ENCODE measurements at regions not wholly inside any gene's neighbourhood (a gene's known extent, or its start where the extent isn't known, plus 50 kb on each side); places are given as distances from the start of the nearest gene placed in this dataset.

DNA sequence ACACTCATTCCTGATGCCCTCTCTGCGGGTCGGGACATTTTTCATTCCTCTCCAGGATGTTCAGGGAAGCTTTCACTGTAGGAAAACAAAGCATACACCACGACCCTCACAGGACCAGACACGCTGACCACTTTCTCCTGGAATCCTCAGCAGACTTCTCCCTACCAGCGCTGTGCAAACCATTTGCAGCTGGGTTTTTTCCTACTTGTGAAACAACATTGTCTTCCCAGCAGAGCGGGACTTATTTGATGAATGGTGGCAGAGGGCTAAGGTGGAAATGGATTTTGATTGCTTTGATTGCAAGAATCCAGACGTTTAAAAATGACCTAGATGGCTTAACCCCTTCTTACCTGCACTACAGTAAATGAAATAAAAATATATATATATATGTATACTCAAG is 265.9 kb downstream of the TBC1D4 start:
- Histone ChIP-seq H3K36me3 (no peaks in the 10 kb centered on the region), H3K4me3 (ENCODE audit: low read depth in 1 of 2, low read length in 1 of 2) (no peak overlapping the region), H3K27ac (no peak overlapping the region), H3K4me1 (ENCODE audit: control insufficient read depth in 1 of 2, insufficient read depth in 1 of 2, low read depth in 1 of 2, low read length in 1 of 2) (peaks cover 0 to 2% of the 10 kb centered on the region in 2 experiments), H3K9me3 (no peaks in the 10 kb centered on the region), H3K27me3 (peaks cover 51% of the 10 kb centered on the region)
- TF ChIP-seq, protein P1, sequence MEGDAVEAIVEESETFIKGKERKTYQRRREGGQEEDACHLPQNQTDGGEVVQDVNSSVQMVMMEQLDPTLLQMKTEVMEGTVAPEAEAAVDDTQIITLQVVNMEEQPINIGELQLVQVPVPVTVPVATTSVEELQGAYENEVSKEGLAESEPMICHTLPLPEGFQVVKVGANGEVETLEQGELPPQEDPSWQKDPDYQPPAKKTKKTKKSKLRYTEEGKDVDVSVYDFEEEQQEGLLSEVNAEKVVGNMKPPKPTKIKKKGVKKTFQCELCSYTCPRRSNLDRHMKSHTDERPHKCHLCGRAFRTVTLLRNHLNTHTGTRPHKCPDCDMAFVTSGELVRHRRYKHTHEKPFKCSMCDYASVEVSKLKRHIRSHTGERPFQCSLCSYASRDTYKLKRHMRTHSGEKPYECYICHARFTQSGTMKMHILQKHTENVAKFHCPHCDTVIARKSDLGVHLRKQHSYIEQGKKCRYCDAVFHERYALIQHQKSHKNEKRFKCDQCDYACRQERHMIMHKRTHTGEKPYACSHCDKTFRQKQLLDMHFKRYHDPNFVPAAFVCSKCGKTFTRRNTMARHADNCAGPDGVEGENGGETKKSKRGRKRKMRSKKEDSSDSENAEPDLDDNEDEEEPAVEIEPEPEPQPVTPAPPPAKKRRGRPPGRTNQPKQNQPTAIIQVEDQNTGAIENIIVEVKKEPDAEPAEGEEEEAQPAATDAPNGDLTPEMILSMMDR (IDR thresholded peaks at IDR 0.05): no peak

DNA sequence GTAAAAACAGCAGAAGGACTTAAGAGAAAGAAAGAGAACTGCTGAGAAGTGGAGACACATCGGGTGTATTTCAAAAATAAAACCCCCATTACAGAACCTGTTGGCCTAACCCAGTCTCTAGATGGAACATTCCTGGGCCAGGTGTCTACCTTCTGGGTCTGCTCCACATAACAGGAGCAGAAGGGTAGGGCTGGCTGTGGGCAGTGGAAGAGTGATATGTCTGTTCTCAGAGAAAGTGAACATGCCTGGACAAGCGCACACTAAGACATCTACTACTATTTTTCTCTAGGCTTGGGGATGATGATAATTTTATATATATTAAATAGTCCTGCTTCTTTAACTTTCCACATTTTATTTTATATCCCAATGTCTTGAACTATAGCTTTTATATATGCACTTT is 267.1 kb downstream of the TBC1D4 start:
- TF ChIP-seq, protein P1 (IDR thresholded peaks at IDR 0.05): no peak
- Histone ChIP-seq H3K4me1 (ENCODE audit: control insufficient read depth in 1 of 2, insufficient read depth in 1 of 2, low read depth in 1 of 2, low read length in 1 of 2) (peaks cover 0 to 2% of the 10 kb centered on the region in 2 experiments), H3K4me3 (ENCODE audit: low read depth in 1 of 2, low read length in 1 of 2) (no peak overlapping the region), H3K27me3 (peaks cover 42% of the 10 kb centered on the region), H3K9me3 (no peaks in the 10 kb centered on the region), H3K36me3 (no peaks in the 10 kb centered on the region), H3K27ac (no peak overlapping the region)

DNA sequence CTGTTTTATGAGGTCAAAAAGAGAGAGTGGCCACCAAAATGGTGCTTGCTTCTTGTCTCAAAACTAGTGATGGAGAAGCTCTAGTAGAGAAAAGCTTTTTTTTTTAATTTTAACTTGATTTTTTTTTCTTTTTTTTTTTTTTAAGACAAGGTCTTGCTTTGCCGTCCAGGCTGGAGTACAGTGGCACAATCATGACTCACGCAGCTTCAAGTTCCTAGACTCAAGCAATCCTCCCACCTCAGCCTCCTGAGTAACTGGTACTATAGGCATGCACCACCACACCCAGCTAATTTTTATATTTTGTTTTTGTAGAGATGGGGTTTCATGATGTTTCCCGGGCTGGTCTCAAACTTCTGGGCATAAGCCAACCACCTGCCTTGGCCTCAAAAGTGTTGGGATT is 279.0 kb downstream of the TBC1D4 start:
- TF ChIP-seq, protein P1 (IDR thresholded peaks at IDR 0.05): no peak
- Histone ChIP-seq H3K36me3 (no peaks in the 10 kb centered on the region), H3K4me3 (ENCODE audit: low read depth in 1 of 2, low read length in 1 of 2) (no peak overlapping the region), H3K4me1 (ENCODE audit: control insufficient read depth in 1 of 2, insufficient read depth in 1 of 2, low read depth in 1 of 2, low read length in 1 of 2) (no peaks in the 10 kb centered on the region), H3K27ac (no peak overlapping the region), H3K27me3 (no peaks in the 10 kb centered on the region), H3K9me3 (no peaks in the 10 kb centered on the region)

DNA sequence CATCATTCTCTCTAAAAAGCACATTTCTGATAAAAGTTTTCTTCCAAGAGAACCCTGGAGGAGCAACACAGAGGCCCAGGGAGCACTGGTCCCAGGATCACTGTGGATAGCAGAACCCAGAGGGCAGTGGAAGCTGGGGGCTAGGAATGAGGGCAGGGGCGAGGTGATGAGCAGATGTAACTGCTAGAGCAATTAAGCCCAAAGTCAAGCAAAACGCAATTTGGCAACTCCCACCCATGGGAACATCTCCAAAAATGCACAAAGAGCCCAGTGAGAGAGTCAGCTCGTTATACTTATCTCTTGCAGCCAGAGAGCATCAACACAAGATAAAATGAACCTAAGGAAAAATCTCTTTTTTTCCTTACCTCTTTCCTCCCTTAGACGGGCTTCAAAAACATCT is 284.2 kb downstream of the TBC1D4 start:
- Histone ChIP-seq H3K27me3 (no peaks in the 10 kb centered on the region), H3K27ac (no peak overlapping the region), H3K36me3 (no peaks in the 10 kb centered on the region), H3K4me1 (ENCODE audit: control insufficient read depth in 1 of 2, insufficient read depth in 1 of 2, low read depth in 1 of 2, low read length in 1 of 2) (no peaks in the 10 kb centered on the region), H3K9me3 (no peaks in the 10 kb centered on the region), H3K4me3 (ENCODE audit: low read depth in 1 of 2, low read length in 1 of 2) (no peak overlapping the region)
- TF ChIP-seq, protein P1 (IDR thresholded peaks at IDR 0.05): no peak

DNA sequence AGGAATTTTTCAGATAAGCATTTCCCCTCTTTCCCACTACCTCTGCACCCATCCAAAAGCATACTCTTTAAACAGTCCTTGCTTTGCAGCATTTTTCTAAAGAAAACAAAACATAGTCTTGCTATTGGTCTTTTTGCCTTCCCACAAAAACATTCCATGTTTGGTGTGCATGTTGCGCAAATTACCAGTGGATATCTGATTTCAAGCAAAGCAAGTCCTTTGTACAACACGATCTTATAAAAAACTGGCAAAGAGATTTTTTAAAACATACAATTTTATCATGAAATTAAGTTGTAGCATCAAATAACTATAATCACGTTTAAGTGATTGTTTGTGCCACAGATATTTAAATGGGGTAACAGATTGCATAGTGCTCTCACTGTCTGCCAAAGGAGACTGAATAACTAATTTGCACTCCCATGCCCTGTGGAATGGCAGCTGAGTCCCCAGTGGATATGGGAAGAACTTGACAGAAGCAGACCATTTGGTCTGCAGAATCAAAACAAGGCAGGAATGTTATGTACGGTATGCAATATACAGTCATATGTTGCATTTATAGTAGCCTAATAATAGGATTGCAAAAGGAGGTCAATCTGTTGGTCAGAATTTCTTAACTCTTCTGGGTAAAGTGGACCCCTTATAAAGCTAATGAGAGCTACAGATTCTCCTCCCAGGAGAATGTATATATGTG is 285.7 kb downstream of the TBC1D4 start:
- Histone ChIP-seq H3K4me3 (ENCODE audit: low read depth in 1 of 2, low read length in 1 of 2) (no peak overlapping the region), H3K9me3 (no peaks in the 10 kb centered on the region), H3K4me1 (ENCODE audit: control insufficient read depth in 1 of 2, insufficient read depth in 1 of 2, low read depth in 1 of 2, low read length in 1 of 2) (no peaks in the 10 kb centered on the region), H3K27ac (no peak overlapping the region), H3K27me3 (no peaks in the 10 kb centered on the region), H3K36me3 (no peaks in the 10 kb centered on the region)
- TF ChIP-seq, protein P1 (IDR thresholded peaks at IDR 0.05): no peak
